ENCODE measurements at regions not wholly inside any gene's neighbourhood (a gene's known extent, or its start where the extent isn't known, plus 50 kb on each side); places are given as distances from the start of the nearest gene placed in this dataset.

GRCh38 chr10:88086187-88086960 lies 222.9 kb downstream of the PTEN start:
- Histone ChIP-seq H3K4me3 (ENCODE audit: control insufficient read depth in 2 of 3, extremely low read depth in 1 of 3, insufficient read depth in 2 of 3, low read depth in 1 of 3, low read length in 3 of 3) (no peak overlapping the region), H3K27ac (ENCODE audit: control insufficient read depth, insufficient read depth, low read length) (no peak overlapping the region), H3K36me3 (ENCODE audit: control insufficient read depth in 2 of 2, extremely low read depth in 1 of 2, insufficient read depth in 2 of 2, low read length in 2 of 2) (no peaks in the 10 kb centered on the region), H3K9ac (ENCODE audit: control insufficient read depth, extremely low read depth, insufficient read depth, low read length) (no peak overlapping the region), H3K9me3 (ENCODE audit: control insufficient read depth, low read depth, low read length) (no peaks in the 10 kb centered on the region), H3K4me2 (ENCODE audit: control insufficient read depth, extremely low read depth, insufficient read depth, low read depth, low read length) (no peak overlapping the region), H3K79me2 (ENCODE audit: control insufficient read depth, insufficient read depth, low read length) (no peaks in the 10 kb centered on the region), H2AFZ (ENCODE audit: control insufficient read depth, low read length) (no peak overlapping the region), H3K4me1 (ENCODE audit: control insufficient read depth, extremely low read depth, insufficient read depth, low read length) (peaks cover 30% of the 10 kb centered on the region), H4K20me1 (ENCODE audit: control insufficient read depth, extremely low read depth, insufficient read depth, low read length) (no peaks in the 10 kb centered on the region), H3K27me3 (ENCODE audit: control insufficient read depth, extremely low read depth, insufficient read depth, low read length) (no peaks in the 10 kb centered on the region), H3K9me1 (ENCODE audit: control insufficient read depth, extremely low read depth, insufficient read depth, low read length) (no peaks in the 10 kb centered on the region)
- no peak for TF ChIP-seq EZH2 (IDR thresholded peaks at IDR 0.05; ENCODE audit: low read length)
- no peak for TF ChIP-seq CTCF (optimal IDR thresholded peaks at IDR 0.05 in 1 of 3, IDR thresholded peaks at IDR 0.05 in 1 of 3, conservative IDR thresholded peaks at IDR 0.05 in 1 of 3; ENCODE audit: extremely low read depth in 1 of 3, insufficient read depth in 2 of 3, low read length in 3 of 3)
- DNase-seq (ENCODE audit: low read depth, low spot score) (no peak), FAIRE-seq (peak; percentile 79)
- dilution Hi-C loops (cut with MboI; ENCODE audit: extremely low pct_ligation_motif_present, low sequenced_read_pairs) = no loop called here

GRCh38 chr10:88088441-88089340 lies 225.3 kb downstream of the PTEN start:
- no peak for DNase-seq (ENCODE audit: low read depth, low spot score)
- no peaks in the 10 kb centered on the region for H3K79me2 ChIP-seq (ENCODE audit: control insufficient read depth, insufficient read depth, low read length)
- H3K27me3 ChIP-seq (ENCODE audit: control insufficient read depth, extremely low read depth, insufficient read depth, low read length) = no peaks in the 10 kb centered on the region
- H3K27ac ChIP-seq (ENCODE audit: control insufficient read depth, insufficient read depth, low read length) = peak overlapping the region; percentile 49
- FAIRE-seq = peak; percentile 88
- peak overlapping the region in 1 of 3 experiments; percentile 10 for H3K4me3 ChIP-seq (ENCODE audit: control insufficient read depth in 2 of 3, extremely low read depth in 1 of 3, insufficient read depth in 2 of 3, low read depth in 1 of 3, low read length in 3 of 3)
- H3K9me1 ChIP-seq (ENCODE audit: control insufficient read depth, extremely low read depth, insufficient read depth, low read length) = no peaks in the 10 kb centered on the region
- H3K4me2 ChIP-seq (ENCODE audit: control insufficient read depth, extremely low read depth, insufficient read depth, low read depth, low read length) = peak overlapping the region; percentile 83
- H3K9ac ChIP-seq (ENCODE audit: control insufficient read depth, extremely low read depth, insufficient read depth, low read length) = no peak overlapping the region
- H2AFZ ChIP-seq (ENCODE audit: control insufficient read depth, low read length) = no peak overlapping the region
- dilution Hi-C loops (cut with MboI; ENCODE audit: extremely low pct_ligation_motif_present, low sequenced_read_pairs) = no loop called here
- peaks cover 40% of the 10 kb centered on the region for H3K4me1 ChIP-seq (ENCODE audit: control insufficient read depth, extremely low read depth, insufficient read depth, low read length)
- H3K9me3 ChIP-seq (ENCODE audit: control insufficient read depth, low read depth, low read length) = no peaks in the 10 kb centered on the region
- no peaks in the 10 kb centered on the region for H4K20me1 ChIP-seq (ENCODE audit: control insufficient read depth, extremely low read depth, insufficient read depth, low read length)
- TF ChIP-seq CTCF (optimal IDR thresholded peaks at IDR 0.05 in 1 of 3, IDR thresholded peaks at IDR 0.05 in 1 of 3, conservative IDR thresholded peaks at IDR 0.05 in 1 of 3; ENCODE audit: extremely low read depth in 1 of 3, insufficient read depth in 2 of 3, low read length in 3 of 3) (no peak), EZH2 (IDR thresholded peaks at IDR 0.05; ENCODE audit: low read length) (no peak)
- H3K36me3 ChIP-seq (ENCODE audit: control insufficient read depth in 2 of 2, extremely low read depth in 1 of 2, insufficient read depth in 2 of 2, low read length in 2 of 2) = no peaks in the 10 kb centered on the region
